Stimulated activated CD4-positive, alpha-beta T cell treated with anti-CD3 and anti-CD28 coated beads, Interleukin-12 subunit alpha, Interleukin-12 subunit beta, amount 100 ng/mL, for 4 hours (primary cell): ENCODE measurements at regions not wholly inside any gene's neighbourhood (a gene's known extent, or its start where the extent isn't known, plus 50 kb on each side); places are given as distances from the start of the nearest gene placed in this dataset.
"Not testable (repeated sequence)": the region's sequence is repeated elsewhere in the genome, so short reads cannot be mapped to it uniquely, and the experiment has no call there.

Experiments used
- DNase-seq: peaks from one replicate; pipeline ENCODE4 v3.0.0-alpha.2; 2020

- DNase-seq: no peak
Observed at GRCh38 chr3:18234717-18235335, 190.3 kb downstream of the SATB1 start.

GRCh38 chr3:18233987-18234716 is 191.0 kb downstream of the SATB1 start:
- no peak for DNase-seq

- DNase-seq: no peak
Observed at GRCh38 chr3:18232317-18232716, 192.8 kb downstream of the SATB1 start.

GRCh38 chr3:18228060-18228459 is 197.1 kb downstream of the SATB1 start:
- DNase-seq: no peak

DNA sequence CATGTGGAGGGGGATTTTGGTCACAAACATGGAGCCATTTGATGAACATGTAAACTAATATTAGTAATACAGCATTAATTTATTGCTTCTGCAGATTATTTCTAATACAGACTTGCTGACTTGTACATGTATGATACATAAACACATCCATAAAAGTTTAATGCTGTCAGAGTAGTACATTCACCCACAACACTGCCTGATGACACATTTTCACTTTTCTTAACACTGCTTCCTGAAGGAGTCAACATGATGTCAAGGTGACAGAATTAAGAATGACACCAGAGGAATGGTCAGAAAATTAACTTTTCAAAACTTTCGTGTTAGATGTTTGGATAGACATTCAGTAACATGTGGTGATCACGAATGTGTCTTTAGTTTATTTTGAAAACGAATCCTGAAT is 199.4 kb downstream of the SATB1 start:
- DNase-seq: no peak

DNA sequence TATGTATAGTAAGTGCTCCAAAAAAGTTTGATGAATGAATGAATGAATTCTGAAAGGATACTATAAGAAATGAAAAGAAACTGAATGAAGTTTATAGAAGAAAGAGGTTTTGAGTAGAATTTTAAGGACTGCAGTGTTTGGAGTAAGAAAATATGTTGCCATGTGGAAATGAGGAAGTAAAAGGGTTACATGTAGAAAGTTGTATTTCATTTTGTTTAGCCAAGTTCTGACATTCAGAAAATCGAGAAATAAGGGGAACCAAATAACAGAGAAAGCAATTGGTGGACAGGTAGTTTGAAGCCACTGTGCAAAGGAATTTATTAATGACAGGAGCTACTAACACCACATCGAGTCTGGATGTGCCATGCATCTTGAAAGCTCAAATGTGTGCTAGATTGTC is 200.7 kb downstream of the SATB1 start:
- no peak for DNase-seq

DNA sequence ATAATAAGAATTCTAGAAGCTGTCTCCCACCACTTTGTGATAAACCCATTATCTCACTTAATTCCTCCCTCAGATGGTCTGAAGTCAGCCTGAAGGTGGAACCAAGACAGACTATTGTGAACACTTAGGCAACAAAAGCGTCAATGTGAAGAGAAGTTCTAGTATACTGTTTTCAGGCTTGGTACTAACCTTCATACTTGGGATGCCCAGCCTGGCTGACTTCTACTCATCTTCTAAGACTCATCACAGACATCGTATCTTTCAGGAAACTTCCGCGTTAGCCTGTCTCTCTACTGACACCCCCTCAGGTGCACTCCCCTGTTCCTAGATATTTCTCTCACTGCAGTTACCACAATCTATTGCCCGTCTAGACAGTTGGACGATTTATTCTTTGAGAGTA is 201.2 kb downstream of the SATB1 start:
- DNase-seq: no peak

- DNase-seq: no peak
Observed at GRCh38 chr3:18223571-18223970, 201.6 kb downstream of the SATB1 start.

DNA sequence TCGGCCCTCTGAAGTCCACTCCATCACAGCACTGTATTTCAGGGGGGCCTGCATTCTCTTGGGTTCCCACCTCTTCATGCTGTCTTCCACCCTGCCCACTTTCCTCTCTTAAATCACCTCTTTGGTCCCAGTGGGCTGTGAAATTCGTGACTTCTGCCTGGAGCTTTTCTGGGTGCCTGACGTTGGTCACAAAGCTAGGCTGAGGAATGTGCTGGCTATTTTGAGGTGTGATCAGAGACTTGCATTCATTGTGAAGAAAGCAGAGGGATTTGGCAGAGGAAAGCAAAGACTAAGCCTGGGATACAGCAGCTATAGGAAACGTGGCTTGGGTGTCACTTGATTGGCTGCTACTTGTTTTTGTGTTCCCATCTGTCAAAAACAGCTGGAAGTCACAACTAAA is 202.5 kb downstream of the SATB1 start:
- no peak for DNase-seq

DNA sequence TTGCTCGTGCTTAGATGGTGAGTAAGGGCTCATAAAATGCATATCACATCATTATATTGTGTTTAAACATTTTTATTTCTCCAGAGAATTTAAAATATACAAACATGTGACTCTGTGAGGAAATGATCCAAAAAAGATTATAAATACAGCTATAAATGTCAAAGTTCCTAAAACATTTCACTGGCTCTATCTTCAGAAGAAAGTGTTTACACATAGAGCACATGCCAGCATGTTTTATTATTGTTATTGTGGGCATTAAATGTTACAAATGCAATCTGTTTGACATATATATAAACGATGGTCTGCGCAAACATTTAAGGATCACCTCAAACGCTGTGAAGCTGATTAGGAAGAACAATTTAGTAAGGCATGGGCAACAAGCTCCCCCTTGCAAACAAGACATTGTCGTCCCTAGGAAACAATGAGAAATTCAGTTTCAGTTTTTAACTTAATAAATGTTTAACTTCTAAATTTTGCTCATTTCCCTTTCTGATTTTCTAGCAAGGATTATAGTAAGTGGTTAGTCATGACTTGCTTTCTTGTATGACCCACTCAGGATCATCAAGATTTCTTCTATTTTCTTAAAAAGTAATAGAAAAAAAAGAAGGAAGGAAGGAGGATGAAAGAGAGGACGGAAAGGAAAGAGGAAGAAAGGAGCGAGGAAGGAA is 207.5 kb downstream of the SATB1 start:
- no peak for DNase-seq

DNA sequence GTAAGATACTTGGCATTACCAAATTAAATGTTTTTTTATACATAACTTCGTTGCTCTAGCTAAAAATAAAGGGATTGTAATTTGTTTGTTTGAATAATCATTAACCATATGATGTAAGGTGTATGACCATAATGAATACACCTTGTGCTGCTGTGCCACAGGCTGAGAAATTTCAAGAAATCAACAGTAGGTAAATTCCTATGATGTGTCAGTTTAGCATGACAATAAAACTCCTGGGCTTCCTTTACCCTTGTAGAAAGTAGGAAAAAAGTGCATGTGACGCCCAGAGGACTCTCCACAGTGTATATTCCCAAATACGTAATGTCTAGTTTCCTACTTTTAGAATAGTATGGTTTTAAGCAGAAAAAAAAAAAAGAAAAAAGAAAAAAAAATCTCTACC is 208.1 kb downstream of the SATB1 start:
- no peak for DNase-seq

- DNase-seq: no peak
Observed at GRCh38 chr3:18215639-18216038, 209.5 kb downstream of the SATB1 start.

DNA sequence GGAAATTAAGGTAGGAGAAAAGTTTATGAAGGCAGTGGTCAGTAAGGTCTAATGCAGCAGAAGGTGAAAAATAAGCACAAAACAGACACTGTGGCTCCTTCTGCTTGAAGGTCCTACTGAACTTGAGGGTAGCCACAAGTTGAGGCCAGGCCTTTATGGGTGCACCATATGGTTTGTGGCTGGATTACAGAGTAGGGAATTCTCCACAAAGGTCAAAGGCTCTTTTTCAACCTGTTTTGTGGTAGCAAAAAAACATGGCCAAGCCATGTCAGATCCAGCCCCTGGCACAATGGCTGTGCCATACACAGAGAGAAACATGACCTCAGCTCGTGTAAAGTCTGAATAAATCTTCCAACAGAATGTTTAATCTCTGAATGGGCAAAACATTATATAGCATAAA is 214.0 kb downstream of the SATB1 start:
- no peak for DNase-seq

- no peak for DNase-seq
Observed at GRCh38 chr3:18208856-18209255, 216.3 kb downstream of the SATB1 start.

DNA sequence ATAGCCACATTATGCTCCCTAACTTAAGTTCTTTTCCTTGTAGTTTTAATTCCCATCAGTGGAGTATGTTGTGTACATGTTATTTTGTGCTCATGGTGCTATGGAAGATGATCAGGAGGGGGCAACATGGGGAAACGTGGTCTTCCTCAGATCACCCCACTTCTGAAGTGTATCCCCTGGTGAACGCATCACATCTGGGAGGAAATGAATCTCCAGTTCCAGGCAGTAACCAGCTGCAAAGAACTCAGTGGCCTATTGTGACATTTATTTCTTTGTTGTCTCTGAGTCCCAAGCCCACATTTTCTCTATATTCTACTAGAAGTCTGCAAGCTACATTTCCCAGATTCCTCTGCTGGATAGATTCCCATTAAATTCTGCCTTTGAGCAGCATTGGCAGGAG is 217.0 kb downstream of the SATB1 start:
- no peak for DNase-seq

DNA sequence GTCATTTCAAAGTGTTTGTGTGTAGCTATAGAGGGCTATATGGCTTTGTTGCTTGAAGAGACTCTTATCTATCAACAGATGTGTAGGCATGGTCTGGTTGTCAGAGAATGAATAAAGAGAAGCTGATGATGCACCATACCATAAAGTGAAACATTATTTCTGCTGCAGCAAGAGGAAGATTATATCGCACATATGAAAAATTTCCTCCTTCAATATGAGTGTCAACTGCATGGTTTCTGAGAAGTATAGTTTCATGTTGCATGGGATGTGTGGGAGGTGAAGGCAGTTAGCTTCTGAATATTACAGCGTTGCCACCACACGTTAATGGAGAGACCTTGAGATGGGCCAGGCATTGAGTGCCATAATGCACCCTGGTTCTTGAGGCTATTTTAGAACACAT is 217.9 kb downstream of the SATB1 start:
- DNase-seq: no peak

GRCh38 chr3:18205701-18206100 is 219.4 kb downstream of the SATB1 start:
- not testable (repeated sequence) for DNase-seq

DNA sequence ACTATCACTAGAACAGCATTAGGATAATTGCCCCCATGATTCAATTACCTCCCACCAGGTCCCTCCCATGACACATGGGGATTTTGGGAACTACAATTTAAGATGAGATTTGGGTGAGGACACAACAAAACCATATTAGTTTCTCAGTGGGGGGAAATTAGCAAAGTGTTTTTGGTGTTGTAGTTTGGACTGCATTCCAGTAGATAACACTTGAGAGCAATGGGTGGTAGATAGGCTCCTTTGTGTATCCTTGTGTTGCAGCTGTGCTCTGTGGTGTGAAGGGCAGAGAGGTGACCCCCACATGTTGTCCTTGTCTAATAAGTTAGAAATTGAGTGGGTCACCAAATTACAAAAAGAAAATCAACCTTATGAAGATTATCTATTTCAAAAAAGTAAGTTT is 223.8 kb downstream of the SATB1 start:
- no peak for DNase-seq

GRCh38 chr3:18199757-18200156 is 225.4 kb downstream of the SATB1 start:
- no peak for DNase-seq

GRCh38 chr3:18195836-18196235 is 229.3 kb downstream of the SATB1 start:
- DNase-seq: no peak

DNA sequence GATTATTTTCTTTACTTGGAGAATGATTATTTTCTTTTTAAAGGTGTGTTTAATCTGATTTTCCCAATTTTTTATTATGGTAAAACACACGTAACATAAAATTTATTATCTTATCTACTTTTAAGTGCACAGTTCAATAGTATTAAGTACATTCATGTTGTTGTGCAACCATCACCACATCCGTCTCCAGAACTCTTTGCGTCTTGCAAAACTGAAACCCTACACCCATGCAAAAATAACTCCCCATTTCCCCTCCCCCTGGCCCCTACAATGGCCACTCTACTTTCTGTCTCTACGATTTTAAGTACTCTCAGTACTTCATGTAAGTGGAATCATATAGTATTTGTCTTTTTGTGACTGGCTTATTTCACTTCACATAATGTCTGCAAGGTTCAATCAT is 230.7 kb downstream of the SATB1 start:
- no peak for DNase-seq

GRCh38 chr3:18190646-18191045 is 234.5 kb downstream of the SATB1 start:
- no peak for DNase-seq

DNA sequence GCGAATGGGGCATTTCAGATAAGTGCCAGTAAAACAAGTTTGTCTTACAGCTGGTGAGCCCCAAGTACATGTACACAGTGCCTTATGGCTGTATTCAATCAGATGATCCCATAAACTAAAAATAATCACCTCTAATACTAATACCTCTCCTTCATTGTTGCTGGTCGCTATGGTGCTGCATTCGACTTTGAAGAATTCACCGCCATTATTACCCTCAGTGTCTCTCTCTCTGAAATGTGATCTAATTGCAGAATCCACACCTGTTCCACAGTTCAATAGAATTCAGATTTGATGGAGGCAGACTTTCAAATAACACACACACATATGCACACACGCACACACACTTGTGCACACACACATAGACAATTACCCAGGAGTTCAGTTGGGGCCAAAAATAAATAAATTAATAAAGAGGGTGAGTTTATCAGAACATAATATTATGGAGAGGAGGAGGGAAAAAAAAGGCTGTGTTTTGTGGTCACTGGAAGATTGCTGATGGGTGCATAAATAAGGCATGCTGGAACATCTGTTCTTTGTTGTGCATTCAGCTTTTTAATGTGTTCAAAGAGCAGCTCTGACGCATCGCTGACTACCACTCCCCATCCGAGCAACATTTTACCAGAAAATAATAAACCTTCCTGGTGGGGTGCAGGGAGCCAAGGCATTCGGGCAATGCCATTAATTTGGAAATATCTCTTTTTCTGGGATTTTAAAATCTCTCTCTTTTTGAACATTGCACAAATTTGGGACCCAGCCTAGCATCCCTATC is 235.7 kb downstream of the SATB1 start:
- DNase-seq: no peak

DNA sequence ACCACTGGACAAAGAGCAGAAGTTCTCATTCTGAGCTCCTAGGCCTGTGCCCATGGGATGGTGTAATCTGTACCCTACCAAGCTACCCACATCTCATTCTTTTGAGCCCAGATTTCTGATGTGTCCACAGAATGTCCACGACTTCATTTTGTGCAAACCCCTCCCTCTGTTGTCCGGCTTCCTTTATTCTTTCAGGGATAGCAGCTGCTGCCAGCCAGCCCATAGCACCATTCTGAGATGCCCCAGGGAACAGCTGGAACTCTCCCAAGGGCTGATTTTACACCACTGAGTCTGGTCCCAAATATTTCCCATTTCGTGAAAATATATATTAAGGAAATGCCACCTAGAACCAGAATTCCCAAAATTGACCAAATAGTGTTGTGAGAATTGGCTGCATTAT is 236.6 kb downstream of the SATB1 start:
- no peak for DNase-seq
